ENCODE measurements at regions not wholly inside any gene's neighbourhood (a gene's known extent, or its start where the extent isn't known, plus 50 kb on each side); places are given as distances from the start of the nearest gene placed in this dataset.

DNA sequence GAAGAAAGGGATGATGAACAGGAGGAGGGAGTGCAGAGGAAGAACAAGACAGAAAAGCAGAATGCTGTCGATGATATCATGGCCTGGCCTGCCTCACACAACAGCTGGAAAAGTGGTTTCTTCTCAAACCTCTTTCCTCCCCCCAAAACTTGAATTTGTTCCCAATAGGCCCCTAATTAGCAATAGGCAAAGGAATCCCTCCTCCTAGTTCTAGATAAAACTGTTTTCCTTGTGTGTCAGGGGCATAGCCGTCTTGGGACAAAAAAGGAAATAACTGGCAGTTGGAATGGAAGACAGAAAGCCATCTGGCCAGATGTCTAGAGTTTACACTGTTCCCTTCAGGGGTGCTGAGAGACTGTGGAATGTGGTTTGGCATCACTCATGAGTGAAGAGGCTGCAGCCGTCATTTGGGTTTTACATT lies 177.8 kb upstream of the C1QTNF7 start:
- CTCF ChIA-PET (ENCODE audit: partially characterized antibody) = interaction anchor here (0.7 kb wide), 1 partner anchor 146 kb away, joined by 3 read pairs; no protein-coding TSS in a partner anchor
- H3K9me3 Mint-ChIP-seq = peaks cover 0 to 1% (median 0%) of the 10 kb centered on the region in 8 donors
- DNase-seq = no peak
- H3K27ac ChIP-seq (ENCODE audit: low read depth, low read length) = no peak overlapping the region
- no peaks in the 10 kb centered on the region for H3K27me3 Mint-ChIP-seq
- no peaks in the 10 kb centered on the region for H3K27me3 ChIP-seq (ENCODE audit: insufficient read depth, low read length)
- intact Hi-C loops (cut with micrococcal nuclease) = no loop called here
- H3K4me3 Mint-ChIP-seq = no peak overlapping the region
- H3K4me3 ChIP-seq (ENCODE audit: low read length in 2 of 2) = no peak overlapping the region
- no peaks in the 10 kb centered on the region for H3K4me1 ChIP-seq (ENCODE audit: insufficient read depth, low read length)
- no peaks in the 10 kb centered on the region for H3K9me3 ChIP-seq (ENCODE audit: control insufficient read depth in 1 of 2, low read length in 2 of 2)
- no peaks in the 10 kb centered on the region for H3K36me3 ChIP-seq (ENCODE audit: insufficient read depth, low read length)
- H3K4me1 Mint-ChIP-seq = peaks cover 0 to 5% (median 0%) of the 10 kb centered on the region in 4 donors
- POLR2A ChIA-PET (ENCODE audit: partially characterized antibody) = no interaction called here
- no peaks in the 10 kb centered on the region for H3K36me3 Mint-ChIP-seq
- H3K27ac Mint-ChIP-seq = no peak overlapping the region

DNA sequence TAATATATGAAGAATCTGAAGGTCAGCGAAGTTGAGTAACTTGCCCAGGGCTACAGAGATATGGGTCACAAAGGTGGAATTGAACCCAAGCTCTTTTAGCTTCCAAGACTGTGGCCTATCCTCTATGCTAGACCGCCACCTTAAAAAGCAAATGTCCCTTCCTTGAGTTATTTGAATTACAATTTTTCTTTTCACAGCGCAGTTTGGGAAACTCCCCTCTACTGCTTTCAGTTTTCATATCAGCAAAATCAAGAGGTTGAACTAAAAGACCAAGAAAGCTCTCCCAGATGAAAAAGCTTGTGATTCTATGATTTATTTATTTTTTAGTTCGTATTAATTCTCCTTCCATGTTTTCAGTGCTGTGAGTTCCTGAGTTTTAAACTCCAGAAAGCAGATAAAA lies 174.5 kb upstream of the C1QTNF7 start:
- ChIA-PET CTCF (ENCODE audit: partially characterized antibody) (interaction anchor here (1.0 to 2.3 kb wide), 2 partner anchors 16 to 20 kb away, joined by 3 to 7 read pairs; no protein-coding TSS in a partner anchor), POLR2A (ENCODE audit: partially characterized antibody) (no interaction called here)
- Histone ChIP-seq H3K4me3 (ENCODE audit: low read length in 2 of 2) (no peak overlapping the region), H3K27ac (ENCODE audit: low read depth, low read length) (no peak overlapping the region), H3K9me3 (ENCODE audit: control insufficient read depth in 1 of 2, low read length in 2 of 2) (no peaks in the 10 kb centered on the region), H3K27me3 (ENCODE audit: insufficient read depth, low read length) (no peaks in the 10 kb centered on the region), H3K4me1 (ENCODE audit: insufficient read depth, low read length) (no peaks in the 10 kb centered on the region), H3K36me3 (ENCODE audit: insufficient read depth, low read length) (no peaks in the 10 kb centered on the region)
- H3K27ac Mint-ChIP-seq = no peak overlapping the region
- H3K4me3 Mint-ChIP-seq = no peak overlapping the region
- peaks cover 0 to under 1% (median 0%) of the 10 kb centered on the region in 8 donors for H3K9me3 Mint-ChIP-seq
- intact Hi-C loops (cut with micrococcal nuclease) = no loop called here
- H3K4me1 Mint-ChIP-seq = peaks cover 0 to 5% (median 0%) of the 10 kb centered on the region in 4 donors
- DNase-seq = no peak
- peaks cover 2% of the 10 kb centered on the region in 2 donors for H3K27me3 Mint-ChIP-seq
- H3K36me3 Mint-ChIP-seq = no peaks in the 10 kb centered on the region

GRCh38 chr4:15254236-15254880 lies 173.5 kb upstream of the C1QTNF7 start:
- Mint-ChIP-seq H3K4me1 (peaks cover 0 to 5% (median 0%) of the 10 kb centered on the region in 4 donors), H3K27ac (no peak overlapping the region), H3K36me3 (no peaks in the 10 kb centered on the region), H3K4me3 (no peak overlapping the region), H3K9me3 (no peaks in the 10 kb centered on the region), H3K27me3 (peaks cover 2 to 4% of the 10 kb centered on the region in 2 donors)
- no peaks in the 10 kb centered on the region for H3K9me3 ChIP-seq (ENCODE audit: control insufficient read depth in 1 of 2, low read length in 2 of 2)
- no peaks in the 10 kb centered on the region for H3K4me1 ChIP-seq (ENCODE audit: insufficient read depth, low read length)
- H3K36me3 ChIP-seq (ENCODE audit: insufficient read depth, low read length) = no peaks in the 10 kb centered on the region
- no peaks in the 10 kb centered on the region for H3K27me3 ChIP-seq (ENCODE audit: insufficient read depth, low read length)
- no peak overlapping the region for H3K4me3 ChIP-seq (ENCODE audit: low read length in 2 of 2)
- CTCF ChIA-PET (ENCODE audit: partially characterized antibody) = interaction anchor here (0.7 to 2.3 kb wide), 3 partner anchors 17 to 124 kb away, joined by 3 to 7 read pairs (median 4); no protein-coding TSS in a partner anchor
- intact Hi-C loops (cut with micrococcal nuclease) = no loop called here
- H3K27ac ChIP-seq (ENCODE audit: low read depth, low read length) = no peak overlapping the region
- POLR2A ChIA-PET (ENCODE audit: partially characterized antibody) = no interaction called here
- no peak for DNase-seq

DNA sequence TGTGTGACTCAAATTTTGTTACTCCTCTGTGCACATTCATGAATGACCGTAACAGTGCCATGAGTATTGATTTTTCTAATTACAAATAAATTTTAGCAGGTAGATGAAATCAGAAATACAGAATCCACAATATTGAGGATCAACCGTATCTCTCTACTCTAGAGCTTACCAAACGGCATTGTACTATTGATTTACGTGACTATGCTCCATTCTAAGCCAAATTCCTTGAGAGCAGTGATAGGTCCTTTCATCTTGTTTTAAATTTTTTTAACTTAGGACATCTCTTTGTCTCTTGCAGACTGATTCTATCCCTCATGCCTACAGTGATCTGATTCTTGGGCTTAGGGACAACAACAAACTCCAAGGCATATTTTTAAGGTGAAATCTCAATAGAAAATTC lies 172.3 kb upstream of the C1QTNF7 start:
- Mint-ChIP-seq H3K27me3 (peaks cover 4 to 5% of the 10 kb centered on the region in 2 donors), H3K9me3 (no peaks in the 10 kb centered on the region), H3K27ac (no peak overlapping the region), H3K36me3 (no peaks in the 10 kb centered on the region), H3K4me3 (no peak overlapping the region), H3K4me1 (peaks cover 0 to 5% (median 0%) of the 10 kb centered on the region in 4 donors)
- CTCF ChIA-PET (ENCODE audit: partially characterized antibody) = no interaction called here
- Histone ChIP-seq H3K4me1 (ENCODE audit: insufficient read depth, low read length) (no peaks in the 10 kb centered on the region), H3K27ac (ENCODE audit: low read depth, low read length) (no peak overlapping the region), H3K4me3 (ENCODE audit: low read length in 2 of 2) (no peak overlapping the region), H3K36me3 (ENCODE audit: insufficient read depth, low read length) (no peaks in the 10 kb centered on the region), H3K27me3 (ENCODE audit: insufficient read depth, low read length) (no peaks in the 10 kb centered on the region), H3K9me3 (ENCODE audit: control insufficient read depth in 1 of 2, low read length in 2 of 2) (no peaks in the 10 kb centered on the region)
- intact Hi-C loops (cut with micrococcal nuclease) = no loop called here
- POLR2A ChIA-PET (ENCODE audit: partially characterized antibody) = no interaction called here
- no peak for DNase-seq

DNA sequence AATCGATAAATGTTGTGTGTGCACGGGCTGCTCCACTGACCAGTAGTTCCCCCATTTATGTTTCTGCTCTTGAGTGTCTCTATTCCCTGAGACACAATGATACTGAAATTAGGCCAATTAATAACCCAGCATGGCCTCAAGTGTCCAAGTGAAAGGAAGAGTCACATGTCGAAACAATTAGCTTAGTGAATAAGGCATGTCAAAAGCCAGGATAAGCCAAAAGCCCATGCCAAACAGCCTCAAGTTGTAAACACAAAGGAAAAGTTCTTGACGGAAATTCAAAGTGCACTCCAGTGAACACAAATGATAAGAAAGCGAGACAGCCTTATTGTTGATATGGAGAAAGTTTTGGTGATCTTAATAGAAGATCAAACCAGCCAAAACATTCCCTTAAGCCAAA lies 167.1 kb upstream of the C1QTNF7 start:
- no peaks in the 10 kb centered on the region for H3K27me3 ChIP-seq (ENCODE audit: insufficient read depth, low read length)
- ChIA-PET POLR2A (ENCODE audit: partially characterized antibody) (no interaction called here), CTCF (ENCODE audit: partially characterized antibody) (interaction anchor here (1.0 kb wide), 1 partner anchor 19 kb away, joined by 3 read pairs; no protein-coding TSS in a partner anchor)
- H3K4me1 ChIP-seq (ENCODE audit: insufficient read depth, low read length) = no peaks in the 10 kb centered on the region
- intact Hi-C loops (cut with micrococcal nuclease) = no loop called here
- no peaks in the 10 kb centered on the region for H3K36me3 Mint-ChIP-seq
- no peaks in the 10 kb centered on the region for H3K9me3 ChIP-seq (ENCODE audit: control insufficient read depth in 1 of 2, low read length in 2 of 2)
- no peaks in the 10 kb centered on the region for H3K4me1 Mint-ChIP-seq
- DNase-seq = no peak
- no peaks in the 10 kb centered on the region for H3K36me3 ChIP-seq (ENCODE audit: insufficient read depth, low read length)
- H3K4me3 ChIP-seq (ENCODE audit: low read length in 2 of 2) = no peak overlapping the region
- H3K9me3 Mint-ChIP-seq = peaks cover 2 to 13% (median 6%) of the 10 kb centered on the region in 8 donors
- H3K27me3 Mint-ChIP-seq = peaks cover 6 to 7% of the 10 kb centered on the region in 2 donors
- H3K27ac ChIP-seq (ENCODE audit: low read depth, low read length) = no peak overlapping the region
- H3K4me3 Mint-ChIP-seq = no peak overlapping the region
- no peak overlapping the region for H3K27ac Mint-ChIP-seq

DNA sequence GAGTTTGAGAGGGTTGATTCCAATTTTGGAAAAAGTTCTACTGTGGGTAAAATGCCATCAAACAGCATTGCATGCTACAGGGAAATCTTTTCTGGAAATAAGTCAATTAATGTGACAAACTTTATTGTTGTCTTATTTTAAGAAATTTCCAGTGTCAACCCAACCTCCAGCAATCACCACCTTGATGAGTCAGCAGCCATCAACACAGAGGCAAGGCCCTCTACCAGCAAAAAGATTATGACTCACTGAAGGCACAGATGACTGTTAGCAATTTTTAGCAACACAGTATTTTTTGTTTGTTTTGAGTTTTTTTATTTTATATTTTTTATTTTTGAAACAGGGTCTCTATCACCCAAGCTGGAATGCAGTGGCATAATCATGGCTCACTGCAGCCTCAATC lies 165.4 kb upstream of the C1QTNF7 start:
- Mint-ChIP-seq H3K27me3 (peaks cover 4 to 6% of the 10 kb centered on the region in 2 donors), H3K27ac (no peak overlapping the region), H3K36me3 (no peaks in the 10 kb centered on the region), H3K4me3 (no peak overlapping the region), H3K9me3 (peaks cover 2 to 23% (median 10%) of the 10 kb centered on the region in 8 donors), H3K4me1 (no peaks in the 10 kb centered on the region)
- Histone ChIP-seq H3K4me1 (ENCODE audit: insufficient read depth, low read length) (no peaks in the 10 kb centered on the region), H3K9me3 (ENCODE audit: control insufficient read depth in 1 of 2, low read length in 2 of 2) (no peaks in the 10 kb centered on the region), H3K27ac (ENCODE audit: low read depth, low read length) (no peak overlapping the region), H3K27me3 (ENCODE audit: insufficient read depth, low read length) (no peaks in the 10 kb centered on the region), H3K4me3 (ENCODE audit: low read length in 2 of 2) (no peak overlapping the region), H3K36me3 (ENCODE audit: insufficient read depth, low read length) (no peaks in the 10 kb centered on the region)
- ChIA-PET CTCF (ENCODE audit: partially characterized antibody) (no interaction called here), POLR2A (ENCODE audit: partially characterized antibody) (no interaction called here)
- intact Hi-C loops (cut with micrococcal nuclease) = no loop called here
- no peak for DNase-seq

DNA sequence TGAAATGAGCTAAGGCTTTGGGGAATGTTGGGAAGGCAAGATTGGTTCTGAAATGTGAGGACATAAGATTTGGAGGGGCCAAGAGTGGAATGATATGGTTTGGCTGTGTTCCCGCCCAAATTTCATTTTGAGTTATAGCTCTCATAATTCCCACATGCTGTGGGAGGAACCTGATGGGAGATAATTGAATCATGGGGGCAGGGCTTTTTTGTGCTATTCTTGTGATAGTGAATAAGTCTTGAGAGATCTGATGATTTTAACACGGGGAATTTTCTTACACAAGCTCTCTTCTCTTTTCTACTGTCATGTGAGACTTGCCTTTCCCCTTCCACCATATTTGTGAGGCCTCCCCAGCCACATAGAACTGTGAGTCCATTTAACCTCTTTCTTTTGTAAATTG lies 157.6 kb upstream of the C1QTNF7 start:
- intact Hi-C loops (cut with micrococcal nuclease) = no loop called here
- H3K4me3 Mint-ChIP-seq = no peak overlapping the region
- DNase-seq = no peak
- ChIA-PET CTCF (ENCODE audit: partially characterized antibody) (no interaction called here), POLR2A (ENCODE audit: partially characterized antibody) (no interaction called here)
- H3K27me3 Mint-ChIP-seq = peaks cover 0 to 6% of the 10 kb centered on the region in 2 donors
- Histone ChIP-seq H3K36me3 (ENCODE audit: insufficient read depth, low read length) (no peaks in the 10 kb centered on the region), H3K27me3 (ENCODE audit: insufficient read depth, low read length) (no peaks in the 10 kb centered on the region), H3K4me3 (ENCODE audit: low read length in 2 of 2) (no peak overlapping the region), H3K9me3 (ENCODE audit: control insufficient read depth in 1 of 2, low read length in 2 of 2) (no peaks in the 10 kb centered on the region), H3K4me1 (ENCODE audit: insufficient read depth, low read length) (no peaks in the 10 kb centered on the region), H3K27ac (ENCODE audit: low read depth, low read length) (no peak overlapping the region)
- H3K36me3 Mint-ChIP-seq = peaks cover 0 to 22% of the 10 kb centered on the region in 2 donors
- no peak overlapping the region for H3K27ac Mint-ChIP-seq
- peaks cover 5 to 75% (median 37%) of the 10 kb centered on the region in 8 donors for H3K9me3 Mint-ChIP-seq
- H3K4me1 Mint-ChIP-seq = no peaks in the 10 kb centered on the region

Measured in CD4-positive, alpha-beta memory T cell (primary cell).